ENCODE measurements at regions not wholly inside any gene's neighbourhood (a gene's known extent, or its start where the extent isn't known, plus 50 kb on each side); places are given as distances from the start of the nearest gene placed in this dataset.

- in situ Hi-C loops (cut with MboI; ENCODE audit: low sequenced_read_pairs, unreplicated experiment): no loop called here
These were observed 691.5 kb upstream of the MAP3K7 start for GRCh38 chr6:91278416-91278815.

GRCh38 chr6:91276315-91276714 is 689.4 kb upstream of the MAP3K7 start:
- TF ChIP-seq CTCF (IDR thresholded peaks at IDR 0.05; ENCODE audit: borderline replicate concordance, control extremely low read depth, extremely low read depth, insufficient read depth, missing control alignments): peak; percentile 14
- no peak for DNase-seq (ENCODE audit: low spot score)

More at GRCh38 chr6:91278416-91278815, 691.5 kb upstream of the MAP3K7 start:
- DNase-seq (ENCODE audit: low spot score): no peak
- TF ChIP-seq CTCF (IDR thresholded peaks at IDR 0.05; ENCODE audit: borderline replicate concordance, control extremely low read depth, extremely low read depth, insufficient read depth, missing control alignments): no peak

DNA sequence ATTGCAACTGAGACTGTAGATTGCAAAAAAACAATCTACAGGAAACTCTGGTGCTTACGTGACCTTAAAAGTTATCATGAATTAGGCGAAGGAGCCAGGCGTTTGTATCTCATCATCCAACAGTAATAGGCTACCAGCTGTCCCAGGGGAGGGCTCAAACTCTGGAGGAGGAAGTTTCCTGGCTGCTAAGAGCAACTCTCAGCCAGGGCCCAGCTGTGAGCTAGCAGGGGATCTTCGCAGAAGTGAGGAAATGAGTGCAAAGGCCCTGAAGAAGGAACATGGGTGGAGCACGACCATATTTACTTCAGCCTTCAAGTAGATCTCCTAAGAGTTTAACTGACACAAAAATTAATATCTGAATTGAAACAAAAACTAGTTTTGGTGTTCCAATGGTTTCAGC is 686.9 kb upstream of the MAP3K7 start:
- no peak for TF ChIP-seq CTCF (IDR thresholded peaks at IDR 0.05; ENCODE audit: borderline replicate concordance, control extremely low read depth, extremely low read depth, insufficient read depth, missing control alignments)
- DNase-seq (ENCODE audit: low spot score): no peak
- in situ Hi-C loops (cut with MboI; ENCODE audit: low sequenced_read_pairs, unreplicated experiment): no loop called here

More at GRCh38 chr6:91276315-91276714, 689.4 kb upstream of the MAP3K7 start:
- in situ Hi-C loops (cut with MboI; ENCODE audit: low sequenced_read_pairs, unreplicated experiment): no loop called here

GRCh38 chr6:91271807-91272206 is 684.9 kb upstream of the MAP3K7 start:
- in situ Hi-C loops (cut with MboI; ENCODE audit: low sequenced_read_pairs, unreplicated experiment): no loop called here
- TF ChIP-seq CTCF (IDR thresholded peaks at IDR 0.05; ENCODE audit: borderline replicate concordance, control extremely low read depth, extremely low read depth, insufficient read depth, missing control alignments): no peak

DNA sequence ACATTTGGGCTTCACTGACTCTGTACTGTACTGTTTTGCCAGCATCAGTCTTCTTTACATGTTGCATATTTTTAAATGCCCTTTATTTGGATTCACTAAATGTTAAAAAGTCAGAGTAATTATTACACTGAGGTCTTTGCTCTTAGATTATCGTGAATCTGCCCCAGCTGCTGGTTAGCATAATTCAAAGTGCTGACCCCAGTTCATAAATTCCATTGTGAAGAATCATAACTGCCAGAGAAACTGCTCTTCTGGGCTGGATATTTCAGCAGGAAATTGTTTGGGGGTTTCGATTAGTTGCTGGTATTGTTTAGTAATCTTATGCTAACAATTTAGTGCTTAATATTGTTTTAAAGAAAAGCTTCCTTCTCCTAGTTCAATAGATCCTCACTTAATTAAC is 682.1 kb upstream of the MAP3K7 start:
- TF ChIP-seq CTCF (IDR thresholded peaks at IDR 0.05; ENCODE audit: borderline replicate concordance, control extremely low read depth, extremely low read depth, insufficient read depth, missing control alignments): no peak
- in situ Hi-C loops (cut with MboI; ENCODE audit: low sequenced_read_pairs, unreplicated experiment): no loop called here
- no peak for DNase-seq (ENCODE audit: low spot score)

More at GRCh38 chr6:91271807-91272206, 684.9 kb upstream of the MAP3K7 start:
- DNase-seq (ENCODE audit: low spot score): no peak

DNA sequence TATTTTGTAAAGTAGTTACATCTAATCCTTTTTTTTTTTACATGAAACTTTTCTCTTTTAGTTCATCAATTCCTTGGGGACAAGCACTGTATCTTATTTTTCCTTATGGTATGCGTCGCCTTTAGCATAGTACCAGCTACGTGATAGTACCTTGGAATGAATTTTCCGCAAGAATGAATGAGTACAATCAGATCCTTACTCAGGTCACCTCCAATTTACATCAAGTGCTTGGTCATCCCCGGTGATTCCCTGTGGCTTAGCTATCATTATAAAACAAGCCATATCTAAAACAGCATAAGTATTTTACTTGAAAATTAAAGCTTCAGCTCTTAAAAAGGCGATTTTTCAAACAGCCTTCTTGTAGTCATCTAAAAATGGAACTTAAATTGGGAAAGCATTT is 680.4 kb upstream of the MAP3K7 start:
- in situ Hi-C loops (cut with MboI; ENCODE audit: low sequenced_read_pairs, unreplicated experiment): no loop called here
- no peak for TF ChIP-seq CTCF (IDR thresholded peaks at IDR 0.05; ENCODE audit: borderline replicate concordance, control extremely low read depth, extremely low read depth, insufficient read depth, missing control alignments)
- no peak for DNase-seq (ENCODE audit: low spot score)

GRCh38 chr6:91266156-91266555 is 679.3 kb upstream of the MAP3K7 start:
- in situ Hi-C loops (cut with MboI; ENCODE audit: low sequenced_read_pairs, unreplicated experiment): no loop called here
- TF ChIP-seq CTCF (IDR thresholded peaks at IDR 0.05; ENCODE audit: borderline replicate concordance, control extremely low read depth, extremely low read depth, insufficient read depth, missing control alignments): no peak
- no peak for DNase-seq (ENCODE audit: low spot score)

Measured in GM13976 (cell line).